KBM-7 (cell line): ENCODE measurements at regions not wholly inside any gene's neighbourhood (a gene's known extent, or its start where the extent isn't known, plus 50 kb on each side); places are given as distances from the start of the nearest gene placed in this dataset.
"Not testable (repeated sequence)": the region's sequence is repeated elsewhere in the genome, so short reads cannot be mapped to it uniquely, and the experiment has no call there.

Experiments used
- DNase-seq: peaks from one replicate; pipeline ENCODE4 v3.0.0-alpha.2; 2015
- in situ Hi-C: fragments of 300-500 bp; cut with MboI; formaldehyde crosslinking; loops from 2 replicates; pipeline ENCODE4 v1.14.3; 2020; ENCODE audit warnings: low sequenced_read_pairs, low pct_unique_long_range_greater_than_20kb, mixed read lengths

DNA sequence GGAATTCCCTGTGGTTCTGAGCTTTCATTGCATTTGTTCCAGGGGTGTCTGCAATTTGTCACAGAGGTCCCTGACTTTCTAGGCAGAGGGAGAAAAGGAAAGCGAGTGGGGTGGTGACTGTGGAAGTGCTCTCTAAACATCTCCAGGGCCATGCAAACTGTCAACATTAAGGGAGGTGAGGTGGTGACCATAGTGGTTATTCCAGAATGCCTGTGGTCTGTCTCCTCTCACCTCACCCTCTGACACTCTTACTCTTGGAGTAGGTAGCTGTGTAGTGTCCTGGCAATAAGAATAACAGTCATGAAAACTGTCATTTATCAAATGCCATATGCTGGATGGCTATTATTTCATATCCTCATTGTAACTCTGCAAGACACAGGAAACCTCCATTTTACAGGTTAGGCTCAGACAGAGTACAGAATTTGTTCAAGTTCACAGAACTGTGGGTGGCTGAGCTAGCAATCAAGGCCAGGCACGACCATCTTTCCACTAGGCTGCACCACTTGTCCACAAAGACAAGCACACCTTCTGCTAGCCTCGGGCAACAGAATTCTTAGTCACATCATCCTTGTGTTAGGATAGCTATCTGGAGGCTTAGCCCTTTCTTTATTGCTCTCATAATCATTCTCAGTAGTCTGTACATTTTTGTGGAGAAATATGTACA, 179.4 kb downstream of the CD47 start:
- in situ Hi-C loops: no loop called here
- DNase-seq: no peak

DNA sequence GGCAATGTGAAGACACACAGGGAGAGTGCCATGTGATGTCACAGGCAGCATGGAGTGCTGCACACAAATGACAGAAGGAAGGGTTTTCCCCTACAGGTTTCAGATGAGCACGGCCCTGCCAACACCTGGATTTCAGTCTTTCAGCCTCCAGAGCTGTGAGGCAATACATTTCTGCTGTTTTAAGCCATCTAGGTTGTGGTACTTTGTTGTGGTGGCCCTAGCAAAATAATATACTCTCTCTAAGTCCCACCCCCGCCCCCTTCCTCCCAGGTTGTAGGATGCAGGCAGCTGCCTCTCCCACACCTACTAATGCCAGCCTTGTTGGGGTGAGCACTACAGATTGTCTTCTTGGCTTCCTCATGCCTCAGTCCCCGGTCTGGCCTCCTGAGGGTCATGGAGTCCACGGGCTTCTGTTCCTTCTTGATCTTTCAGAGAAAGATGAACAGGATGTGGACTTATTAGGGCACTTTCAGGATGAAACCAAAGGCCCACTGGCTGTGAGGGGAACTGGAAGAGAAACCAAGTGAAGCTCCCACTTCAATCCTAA, 180.0 kb downstream of the CD47 start:
- no peak for DNase-seq
- in situ Hi-C loops: no loop called here

DNA sequence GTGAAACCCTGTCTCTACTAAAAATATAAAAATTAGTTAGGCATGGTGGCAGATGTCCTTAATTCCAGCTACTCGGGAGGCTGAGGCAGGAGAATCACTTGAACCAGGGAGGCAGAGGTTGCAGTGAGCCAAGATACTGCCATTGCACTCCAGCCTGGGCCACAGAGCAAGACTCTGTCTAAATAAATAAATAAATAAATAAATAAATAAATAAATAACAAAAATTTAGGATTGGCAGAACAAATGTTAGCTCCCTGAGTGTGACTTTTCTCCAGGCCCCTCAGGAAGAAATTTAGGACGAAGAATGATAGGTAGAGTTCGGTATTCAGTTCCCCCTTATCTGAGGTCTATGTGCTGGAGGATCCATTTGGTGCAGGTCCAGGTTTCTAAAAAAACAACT, 181.2 kb downstream of the CD47 start:
- in situ Hi-C loops, DNase-seq: not testable (repeated sequence)

DNA sequence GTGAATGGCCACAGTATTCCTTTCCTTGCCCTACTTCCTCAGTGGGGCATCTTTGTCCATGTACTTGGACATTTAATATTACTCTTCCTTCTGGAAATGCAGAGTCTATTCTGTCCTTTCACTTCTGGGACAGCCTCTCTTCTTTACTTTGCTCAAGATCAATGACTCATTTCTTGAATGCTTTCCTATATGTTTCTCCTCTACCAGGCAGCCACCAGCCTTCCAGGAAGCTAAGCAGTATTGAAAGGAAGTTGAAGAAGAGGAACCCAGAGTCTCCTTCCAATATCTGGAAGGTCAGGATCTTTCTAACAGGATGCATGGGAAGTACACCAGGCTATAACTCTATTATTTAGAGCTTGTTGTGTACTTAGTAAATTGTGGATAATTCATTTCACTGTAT, 182.8 kb downstream of the CD47 start:
- in situ Hi-C loops: no loop called here
- no peak for DNase-seq

DNA sequence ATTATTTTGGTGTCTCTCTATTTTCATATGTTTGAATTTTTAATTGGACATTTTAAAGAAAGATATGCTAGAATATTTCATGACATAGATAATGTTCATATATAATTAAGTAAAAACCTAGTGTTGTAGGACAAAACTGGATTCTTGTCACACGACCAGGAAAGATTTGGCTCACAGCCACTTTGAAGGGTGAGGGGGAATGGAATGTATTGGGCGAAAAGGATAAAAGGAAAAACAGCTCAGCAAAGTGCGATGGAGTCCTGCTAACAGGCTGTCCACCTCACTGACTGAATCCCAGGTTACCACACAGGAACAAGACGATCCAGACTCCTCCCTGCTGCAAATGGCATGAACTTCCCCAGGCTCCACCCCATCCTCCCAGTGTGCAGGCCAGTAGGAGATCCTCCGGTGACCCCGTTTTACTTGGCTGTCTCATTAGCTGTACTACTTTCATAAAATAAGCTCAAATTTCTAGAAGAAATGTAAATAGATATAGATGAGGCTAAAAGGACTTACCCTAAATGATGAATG, 186.2 kb downstream of the CD47 start:
- in situ Hi-C loops: no loop called here
- no peak for DNase-seq

DNA sequence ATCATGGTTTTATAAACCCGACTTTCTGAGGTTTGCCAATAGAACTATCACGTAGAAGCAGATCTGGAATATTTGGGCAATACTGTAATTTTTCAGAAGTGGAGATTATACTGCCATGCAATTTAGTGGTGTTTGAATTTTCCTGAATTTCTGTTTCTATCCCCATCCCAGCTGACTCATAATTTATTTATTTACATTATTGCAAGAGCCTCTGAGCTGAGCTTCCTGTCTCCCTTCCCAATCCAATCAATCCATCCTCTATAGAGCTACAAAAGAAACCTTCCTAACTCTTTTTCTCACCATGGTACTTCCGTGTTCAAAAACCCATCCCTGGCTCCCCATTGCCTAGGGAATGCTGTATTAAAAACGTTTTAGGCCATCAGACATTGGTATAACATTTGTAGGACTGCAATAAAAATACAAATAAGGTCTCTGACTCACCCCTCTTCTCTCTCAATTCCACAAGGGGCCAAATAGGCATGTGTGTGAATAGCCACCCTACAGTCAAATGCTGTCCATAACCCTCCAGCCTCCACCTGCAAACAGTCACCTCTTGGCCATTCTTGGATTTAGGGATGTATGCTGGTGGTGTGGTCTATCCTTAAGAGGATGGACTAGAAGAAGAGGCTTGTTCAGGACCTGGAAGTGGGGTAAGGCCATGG, 190.7 kb downstream of the CD47 start:
- no peak for DNase-seq
- in situ Hi-C loops: no loop called here

DNA sequence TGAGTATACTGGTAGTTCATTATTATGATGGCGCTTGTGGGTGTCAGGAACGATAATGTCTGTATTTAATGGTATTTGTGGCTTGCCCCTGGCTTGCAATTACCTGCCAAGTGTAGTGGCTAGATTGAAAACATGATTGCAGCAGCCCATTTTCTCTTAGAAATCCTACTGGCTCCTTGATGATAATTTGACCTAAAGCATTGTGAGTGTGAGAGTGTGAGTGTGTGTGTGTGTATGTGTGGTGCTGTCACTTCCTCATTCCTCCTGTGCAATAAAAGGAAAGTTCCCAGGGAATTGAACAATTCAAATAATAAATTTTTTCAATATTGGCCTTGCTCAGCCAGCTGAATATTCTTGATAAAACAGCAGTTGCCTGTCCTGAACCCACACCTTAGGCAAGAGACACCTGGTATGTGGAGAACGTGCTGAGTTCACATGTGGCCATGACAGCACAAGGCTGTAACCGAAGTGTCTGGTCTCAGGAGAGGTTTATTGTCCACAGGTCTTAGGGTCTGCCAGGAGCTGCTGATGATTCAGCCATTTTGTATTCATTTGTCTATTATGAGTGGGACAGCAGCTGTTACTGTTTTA, 193.3 kb downstream of the CD47 start:
- DNase-seq: peak; percentile 35
- in situ Hi-C loops: no loop called here

DNA sequence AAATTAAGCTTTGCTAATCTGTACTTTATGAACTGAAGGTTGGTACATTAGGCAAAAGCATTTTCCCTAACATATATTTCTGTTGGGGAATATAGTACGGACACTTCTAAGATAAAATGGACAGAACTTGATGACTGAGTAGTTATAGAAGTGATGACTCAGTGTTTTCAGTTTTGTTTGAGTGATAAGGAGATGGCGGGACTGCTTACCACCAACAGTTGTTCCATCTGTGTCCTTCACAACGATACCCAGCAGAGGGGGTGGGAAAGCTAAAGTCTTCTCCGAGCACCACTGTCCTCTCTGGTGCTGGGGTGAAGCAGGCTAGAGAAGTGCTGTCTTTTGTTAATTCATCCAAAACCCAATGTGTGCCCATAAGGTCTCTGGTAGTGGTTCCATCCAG, 195.8 kb downstream of the CD47 start:
- in situ Hi-C loops: no loop called here
- no peak for DNase-seq

DNA sequence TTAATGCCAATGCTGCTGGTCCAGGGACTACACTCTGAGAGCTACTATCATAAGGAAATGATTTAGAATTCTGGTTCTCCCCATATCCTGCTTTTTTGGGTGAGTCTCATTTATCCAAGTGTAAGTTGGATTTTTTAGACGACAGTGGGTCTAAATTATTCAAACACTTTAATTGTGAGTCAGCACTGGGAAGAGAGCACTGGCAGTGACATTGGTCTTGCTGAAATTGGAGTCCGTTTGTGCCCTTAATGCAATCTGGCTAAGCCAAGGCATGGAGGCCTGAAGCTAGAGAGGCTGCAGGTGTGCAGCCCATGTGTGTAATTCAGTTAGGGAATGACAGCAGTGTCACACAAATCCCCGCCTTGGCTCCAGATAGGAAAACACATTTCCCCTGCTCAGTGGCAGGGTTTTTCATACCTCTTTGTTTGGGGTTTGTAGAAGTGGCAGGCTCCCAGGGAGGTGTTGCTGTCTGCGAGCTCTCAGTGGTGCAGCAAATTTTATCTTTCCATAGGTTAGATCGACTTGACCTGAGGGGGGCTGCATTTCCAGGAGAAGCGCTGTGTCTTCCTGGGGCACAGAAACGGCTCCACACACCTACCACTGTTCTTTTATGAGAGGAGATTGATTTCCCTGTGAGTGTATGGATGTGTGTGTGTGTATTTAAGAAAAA, 197.7 kb downstream of the CD47 start:
- no peak for DNase-seq
- in situ Hi-C loops: no loop called here

DNA sequence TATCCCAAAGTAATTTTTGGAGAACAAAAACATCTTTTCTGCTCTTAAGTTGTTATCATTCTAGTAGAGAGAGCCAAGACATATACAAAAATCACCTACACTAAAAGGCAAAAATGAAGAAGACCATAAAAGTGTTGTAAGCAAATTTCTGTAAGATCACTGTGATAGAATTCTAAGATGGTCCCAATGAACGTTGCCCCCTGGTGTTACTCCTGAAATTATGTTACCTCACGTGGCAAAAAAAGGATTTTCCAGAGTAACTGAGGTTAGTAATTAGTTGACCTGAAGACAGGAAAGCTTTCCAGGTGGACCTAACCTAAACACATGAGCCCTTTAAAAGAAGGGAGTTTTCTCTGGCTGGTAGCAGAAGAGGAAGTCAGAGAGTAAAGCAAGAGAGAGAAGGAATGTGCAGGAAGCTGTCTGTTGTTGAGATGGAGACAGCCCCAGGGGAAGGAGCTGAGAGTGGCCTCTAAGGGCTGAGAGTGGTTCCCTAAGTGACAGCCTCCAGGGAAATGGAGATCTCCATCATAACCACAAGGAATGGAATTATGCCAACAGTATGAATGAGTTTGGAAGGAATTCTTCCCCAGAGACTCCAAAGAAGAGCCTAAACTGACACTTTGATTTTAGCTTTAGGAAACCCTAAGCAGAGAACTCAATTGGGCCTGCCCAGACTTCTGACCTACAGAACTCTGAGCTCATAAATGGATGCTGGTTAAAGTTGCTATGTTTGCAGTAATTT, 205.9 kb downstream of the CD47 start:
- in situ Hi-C loops: no loop called here
- DNase-seq: peak; percentile 31

DNA sequence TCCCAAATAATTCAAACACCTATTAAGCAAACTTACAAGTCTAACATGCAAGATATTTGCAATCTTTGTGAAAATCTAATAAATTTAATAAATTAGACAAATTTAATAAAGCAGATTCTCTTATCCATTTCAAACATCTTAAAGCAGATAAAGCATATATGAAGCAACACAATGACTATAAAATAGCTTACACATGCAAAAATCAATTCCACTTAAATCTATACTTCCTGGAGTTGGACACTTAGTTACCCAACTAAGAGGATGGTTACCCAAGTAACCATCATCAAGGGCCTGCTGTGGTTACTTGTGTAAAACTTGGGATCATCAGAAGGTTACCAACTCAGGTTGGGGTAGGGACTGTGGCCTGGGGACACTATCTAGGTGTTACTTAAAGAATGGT, 206.8 kb downstream of the CD47 start:
- in situ Hi-C loops: no loop called here
- DNase-seq: no peak

DNA sequence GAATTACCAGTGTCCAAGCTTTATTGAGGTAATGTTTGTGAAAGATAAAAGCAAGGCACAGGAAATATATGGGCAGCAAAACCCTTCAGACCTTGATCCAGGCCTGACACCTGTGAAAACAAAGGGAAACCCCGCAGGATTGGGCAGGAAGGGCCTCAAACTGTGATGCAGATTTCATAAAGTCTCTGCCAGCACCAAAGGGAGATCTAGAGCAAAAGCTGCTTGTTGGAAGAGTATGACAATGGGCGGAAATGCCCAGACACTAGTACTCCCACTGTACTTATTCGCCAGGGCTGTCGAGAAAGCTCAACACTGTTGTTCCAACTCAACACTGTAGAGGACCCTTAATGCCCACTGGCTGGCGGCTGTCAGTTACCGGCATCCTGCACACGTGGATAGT, 207.9 kb downstream of the CD47 start:
- no peak for DNase-seq
- in situ Hi-C loops: no loop called here

DNA sequence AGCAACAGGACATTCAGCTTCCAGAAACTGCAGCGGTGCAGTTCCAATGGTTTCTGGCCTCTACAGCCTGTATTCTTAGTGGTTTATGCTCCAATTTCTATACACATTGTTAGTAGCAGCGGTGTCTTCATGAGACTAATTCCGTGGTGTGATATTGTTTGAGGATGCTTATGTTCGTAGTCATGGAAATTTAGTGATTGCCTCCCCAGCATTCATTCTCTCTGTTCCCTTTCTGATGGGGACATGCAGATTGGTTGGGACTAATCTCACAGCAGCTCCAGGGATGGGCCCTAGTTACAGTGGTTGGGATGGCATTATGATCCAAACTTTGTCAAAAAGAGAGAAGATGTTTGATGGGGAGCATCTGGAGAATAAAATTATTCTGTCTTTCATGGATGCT, 208.6 kb downstream of the CD47 start:
- in situ Hi-C loops: no loop called here
- no peak for DNase-seq

DNA sequence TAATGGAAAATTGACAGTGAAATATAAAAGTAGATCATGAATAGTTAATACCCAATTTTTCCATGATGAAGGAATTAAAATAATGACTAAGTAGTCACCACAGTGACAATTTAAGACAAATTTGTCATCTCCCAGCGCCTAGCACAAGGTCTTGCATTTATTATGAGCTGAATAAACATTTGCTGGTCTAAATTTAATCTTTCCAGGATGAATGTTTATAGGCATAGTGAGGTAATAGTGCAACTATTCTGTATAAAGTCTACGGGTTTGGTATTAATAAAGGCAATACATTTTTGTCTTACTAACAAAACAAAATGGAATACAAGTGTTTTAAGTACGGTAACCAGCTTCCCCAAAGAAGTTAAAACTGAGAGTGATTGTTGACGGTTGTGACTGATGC, 209.3 kb downstream of the CD47 start:
- in situ Hi-C loops: no loop called here
- no peak for DNase-seq

DNA sequence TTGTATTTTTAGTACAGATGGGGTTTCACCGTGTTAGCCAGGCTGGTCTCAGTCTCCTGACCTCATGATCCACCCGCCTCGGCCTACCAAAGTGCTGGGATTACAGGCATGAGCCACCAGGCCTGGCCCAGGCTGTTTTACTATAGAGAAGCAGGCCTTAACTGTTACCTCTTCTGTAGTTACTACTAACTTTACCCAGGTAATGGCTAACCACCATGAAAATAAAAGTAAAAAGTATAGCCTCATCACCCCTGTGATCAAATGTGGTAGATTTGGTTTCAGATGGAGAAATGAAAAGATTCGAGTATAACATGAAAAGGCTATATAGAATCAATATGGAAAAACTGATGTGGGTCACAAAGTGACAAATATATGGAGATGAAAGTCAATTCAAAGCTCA, 210.1 kb downstream of the CD47 start:
- DNase-seq: no peak
- in situ Hi-C loops: no loop called here

DNA sequence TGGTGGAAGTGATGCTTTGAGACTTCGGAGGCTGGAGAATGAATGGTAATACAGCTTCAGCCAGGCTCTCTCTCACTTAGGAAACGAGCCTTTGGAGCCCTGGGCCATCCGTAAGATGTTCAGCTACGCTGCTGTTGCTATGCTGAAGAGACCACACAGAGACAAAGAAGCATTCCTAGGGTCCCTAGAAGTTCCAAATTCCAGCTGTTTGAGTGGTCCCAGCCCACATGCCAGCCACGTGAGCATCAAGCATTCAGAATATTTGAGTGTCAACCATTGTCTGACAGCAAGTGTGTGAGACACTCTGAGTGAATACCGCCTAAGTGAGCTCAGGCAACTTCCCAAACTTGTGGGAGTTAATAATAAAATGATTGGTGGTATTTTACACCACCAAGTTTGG, 212.9 kb downstream of the CD47 start:
- in situ Hi-C loops: no loop called here
- no peak for DNase-seq

DNA sequence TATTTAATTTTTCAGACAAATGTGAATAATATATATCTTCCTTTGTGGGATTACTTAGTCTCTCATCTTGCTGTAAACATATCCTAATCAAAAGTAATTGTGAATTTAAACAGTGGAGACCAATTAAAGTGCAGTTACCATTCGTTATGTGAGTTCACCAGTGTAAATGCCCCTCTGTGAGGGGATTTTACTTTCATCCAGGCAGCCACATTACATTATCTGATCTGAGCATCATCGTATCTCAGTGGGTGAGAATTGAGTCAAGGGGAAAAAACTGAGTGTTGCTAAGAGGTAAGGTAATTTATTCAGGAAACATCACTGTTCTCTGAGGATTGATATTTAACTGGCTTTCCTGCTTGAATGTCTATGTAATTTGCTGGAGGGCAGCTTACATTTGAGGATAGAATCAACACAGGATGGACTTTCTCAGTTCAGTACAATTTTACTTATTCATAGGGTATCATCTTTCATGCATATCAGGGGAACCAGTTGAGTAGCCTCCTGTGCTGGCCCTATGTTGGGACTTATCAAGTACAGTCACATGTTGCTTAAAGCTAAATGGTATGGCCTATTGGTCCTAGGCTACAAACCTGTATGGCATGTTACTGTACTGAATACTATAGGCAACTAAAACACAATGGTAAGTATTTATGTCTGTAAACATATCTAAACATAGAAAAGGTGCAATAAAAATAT, 219.7 kb downstream of the CD47 start:
- in situ Hi-C loops: no loop called here

DNA sequence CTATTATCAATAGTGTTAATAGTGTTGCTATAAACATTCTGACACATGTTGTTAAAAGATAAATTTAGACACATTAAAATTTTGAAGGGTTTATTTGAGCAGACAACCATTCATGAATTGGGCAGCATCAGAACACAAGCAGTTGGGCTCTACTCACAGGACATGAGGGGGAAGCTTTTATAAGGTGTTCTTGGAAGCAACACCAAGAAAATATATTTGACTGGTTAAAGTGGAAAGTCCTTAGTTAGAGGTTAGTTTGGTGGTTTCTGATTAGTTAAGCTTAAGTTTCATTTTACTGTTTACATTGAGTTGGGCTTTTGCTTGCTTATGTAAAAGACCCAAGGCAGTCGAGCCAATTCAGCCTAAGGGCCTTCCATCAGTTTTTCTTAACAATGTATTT, 220.7 kb downstream of the CD47 start:
- in situ Hi-C loops: no loop called here
- DNase-seq: no peak

More for the DNA sequence above, 219.7 kb downstream of the CD47 start:
- DNase-seq: no peak

DNA sequence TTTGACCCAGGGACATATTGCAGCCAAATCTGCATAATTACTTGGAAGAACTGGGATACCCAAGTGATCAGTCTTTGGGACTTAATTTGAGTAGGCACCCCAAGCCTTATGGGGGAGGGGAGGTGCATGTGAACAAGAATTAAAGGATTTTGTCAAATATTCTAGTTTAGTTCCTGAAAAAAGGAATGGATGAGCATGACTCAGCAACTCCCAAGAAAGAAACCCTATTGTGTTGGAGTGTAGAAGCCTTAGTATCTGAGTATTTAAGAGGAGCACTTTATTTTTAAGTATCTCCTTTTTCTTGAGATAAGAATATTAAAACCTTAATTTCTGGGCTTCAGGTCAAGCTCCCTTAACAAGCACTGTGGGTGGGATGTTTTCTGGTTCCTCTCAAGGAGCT, 222.4 kb downstream of the CD47 start:
- in situ Hi-C loops: no loop called here
- DNase-seq: no peak
